Limb (tissue), 2 donors: ENCODE measurements at regions not wholly inside any gene's neighbourhood (a gene's known extent, or its start where the extent isn't known, plus 50 kb on each side); places are given as distances from the start of the nearest gene placed in this dataset.
"Not testable (repeated sequence)": the region's sequence is repeated elsewhere in the genome, so short reads cannot be mapped to it uniquely, and the experiment has no call there.

ENCODE experiments used
- DNase-seq, 2 donors: peaks; one replicate each; pipeline ENCODE4 v3.0.0-alpha.2; 2016; ENCODE audit errors: extremely low spot score in 2 of 2

GRCh38 chr2:16973586-16974286 is 308.1 kb upstream of the CYRIA start:
- no peak for DNase-seq

GRCh38 chr2:16972276-16972675 is 306.6 kb upstream of the CYRIA start:
- DNase-seq = no peak

DNA sequence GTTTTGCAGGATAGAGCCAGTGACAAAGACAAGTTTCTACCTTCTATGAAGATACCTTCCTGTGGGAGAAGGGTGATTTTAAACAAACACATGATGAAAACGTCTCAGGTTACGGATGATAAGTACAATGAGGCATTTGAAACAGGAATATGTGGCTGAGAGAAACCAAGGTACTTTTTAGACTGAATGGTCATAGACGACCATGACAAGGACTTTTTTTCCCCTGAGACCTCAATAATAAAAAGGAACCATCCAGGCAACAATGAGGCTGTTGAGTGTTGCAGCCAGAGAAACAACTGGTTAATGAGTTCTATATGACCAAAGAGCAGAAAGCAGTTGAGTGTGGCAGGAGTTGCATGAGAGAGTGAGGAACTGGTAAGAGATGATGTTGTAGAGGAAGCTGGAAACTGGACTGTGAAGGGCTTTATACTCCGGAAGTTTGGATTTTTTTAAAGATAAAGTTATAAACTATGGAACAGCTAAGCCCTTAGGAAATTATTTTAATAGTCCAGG is 306.1 kb upstream of the CYRIA start:
- DNase-seq = no peak

DNA sequence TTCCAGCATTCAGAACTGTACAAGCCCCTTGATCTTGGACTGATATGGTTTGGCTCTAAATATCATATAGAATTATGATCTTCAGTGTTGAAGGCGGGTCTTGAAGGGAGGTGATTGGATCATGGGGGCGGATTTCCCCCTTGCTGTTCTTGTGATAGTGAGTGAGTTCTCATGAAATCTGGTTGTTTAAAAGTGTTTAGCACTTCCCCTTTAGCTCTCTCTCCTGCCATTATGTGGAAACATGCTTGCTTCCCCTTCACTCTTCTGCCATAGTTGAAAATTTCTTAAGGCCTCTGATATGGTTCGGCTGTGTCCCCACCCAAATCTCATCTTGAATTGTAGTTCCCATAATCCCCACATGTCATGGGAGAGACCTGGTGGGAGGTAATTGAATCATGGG is 305.3 kb upstream of the CYRIA start:
- DNase-seq = not testable (repeated sequence)

GRCh38 chr2:16962505-16962904 is 296.9 kb upstream of the CYRIA start:
- no peak for DNase-seq

- no peak for DNase-seq
Measured at GRCh38 chr2:16960579-16960978, 294.9 kb upstream of the CYRIA start.

- no peak for DNase-seq
Measured at GRCh38 chr2:16958266-16958665, 292.6 kb upstream of the CYRIA start.

DNA sequence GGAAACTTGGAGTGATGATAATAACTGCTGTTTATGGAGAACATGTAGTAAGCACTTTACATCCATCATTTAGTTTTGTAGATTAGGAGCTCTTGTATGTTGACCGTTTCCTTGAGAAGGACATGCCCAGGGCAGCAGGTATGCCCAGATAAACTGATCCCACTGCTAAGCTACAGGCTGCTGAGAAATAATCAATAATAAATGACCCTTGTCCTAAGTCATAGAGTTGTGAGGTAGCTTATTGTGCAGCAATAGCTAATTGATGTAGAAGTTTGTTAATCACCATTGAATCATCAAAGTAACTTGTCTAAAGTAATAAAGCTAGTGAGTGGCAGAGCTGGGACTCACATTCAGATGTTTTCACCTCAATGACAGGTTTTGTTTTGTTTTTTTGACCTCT is 287.2 kb upstream of the CYRIA start:
- no peak for DNase-seq

DNA sequence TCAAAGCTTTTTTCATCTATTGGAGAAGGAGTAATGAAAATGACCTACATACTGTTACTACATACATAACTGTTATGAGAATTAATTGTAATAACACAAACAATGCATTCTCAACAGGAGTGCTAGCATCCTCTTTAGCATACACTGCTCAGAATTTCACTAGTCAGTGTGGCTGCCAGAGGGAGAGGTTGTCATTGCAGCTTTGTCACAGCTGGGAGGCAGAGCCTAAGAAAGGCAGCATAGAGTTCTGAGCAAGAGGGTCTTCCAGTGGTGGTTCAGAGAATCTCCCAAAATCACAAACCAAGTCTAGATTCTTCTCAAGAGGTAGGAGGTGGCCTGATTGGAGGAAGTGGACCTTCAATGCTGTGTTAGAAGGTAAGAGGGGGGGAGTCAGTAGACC is 286.7 kb upstream of the CYRIA start:
- DNase-seq = no peak

DNA sequence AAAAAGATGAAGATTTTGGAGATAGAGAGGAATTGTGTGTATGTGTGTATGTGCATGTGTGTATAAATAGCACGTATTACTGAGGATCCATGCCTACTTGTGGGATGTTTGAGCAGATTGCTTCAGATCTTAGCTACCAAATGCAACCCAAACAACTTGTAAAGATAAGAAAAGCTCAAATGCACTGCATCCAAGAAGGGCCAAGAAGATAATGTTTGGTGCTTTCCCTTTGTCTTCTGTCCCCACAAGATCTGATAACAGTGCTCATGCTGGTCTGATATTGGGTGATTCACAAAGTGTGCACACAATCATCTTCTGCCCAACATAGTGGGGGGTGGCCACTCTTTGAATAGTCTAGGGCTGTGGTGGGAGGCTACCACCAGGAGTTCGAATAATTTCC is 284.8 kb upstream of the CYRIA start:
- no peak for DNase-seq

DNA sequence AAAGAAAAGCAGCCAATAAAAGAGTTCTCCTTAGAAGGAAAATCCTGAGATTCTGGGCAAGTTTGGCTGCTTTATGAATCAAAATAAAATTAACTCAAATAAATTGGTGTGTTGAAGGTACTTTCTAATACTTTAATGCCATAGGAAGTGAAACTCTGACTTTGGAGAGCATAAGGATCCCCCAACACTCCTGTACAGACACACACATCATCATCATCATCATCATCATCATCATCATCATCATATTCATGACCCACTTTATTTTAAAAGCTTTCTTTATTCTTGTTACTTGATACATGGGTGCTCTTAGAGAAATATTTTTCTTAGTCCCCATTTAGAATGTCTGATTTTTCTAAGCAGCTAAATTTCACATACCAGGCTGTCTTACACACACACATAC is 283.1 kb upstream of the CYRIA start:
- DNase-seq = no peak

GRCh38 chr2:16948053-16948452 is 282.4 kb upstream of the CYRIA start:
- DNase-seq = no peak

DNA sequence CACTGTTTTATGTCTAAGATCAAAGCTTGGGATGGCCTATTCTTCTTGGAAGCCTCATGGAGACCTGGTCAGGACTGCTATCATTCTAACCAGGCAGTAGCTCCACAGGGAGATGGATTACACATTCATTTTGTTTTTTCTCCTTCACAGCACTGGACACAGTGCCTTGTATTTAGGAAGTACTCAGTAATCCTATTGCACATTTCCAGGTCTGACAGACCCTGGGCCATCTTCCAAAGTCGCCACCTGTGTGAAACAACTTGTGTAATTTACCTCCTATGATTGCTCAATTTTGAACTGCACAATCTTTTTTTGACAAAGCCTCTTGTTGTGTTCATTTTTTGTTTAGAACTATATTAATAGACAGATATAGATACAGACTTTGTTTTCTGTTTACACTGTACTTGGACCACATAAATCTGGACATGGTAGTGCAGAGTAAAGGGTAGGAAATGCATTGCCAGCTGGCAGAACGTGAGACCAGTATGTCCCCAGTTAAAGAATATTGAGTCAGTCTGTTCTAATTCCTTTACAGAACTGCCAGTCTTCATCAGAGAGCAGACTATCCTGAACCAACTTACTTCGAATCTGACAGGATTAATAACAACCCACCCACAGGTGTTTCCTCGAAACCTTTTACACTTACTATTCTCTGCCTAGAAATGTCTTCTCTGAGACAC is 277.8 kb upstream of the CYRIA start:
- no peak for DNase-seq

- no peak for DNase-seq
Measured at GRCh38 chr2:16940214-16940613, 274.6 kb upstream of the CYRIA start.

DNA sequence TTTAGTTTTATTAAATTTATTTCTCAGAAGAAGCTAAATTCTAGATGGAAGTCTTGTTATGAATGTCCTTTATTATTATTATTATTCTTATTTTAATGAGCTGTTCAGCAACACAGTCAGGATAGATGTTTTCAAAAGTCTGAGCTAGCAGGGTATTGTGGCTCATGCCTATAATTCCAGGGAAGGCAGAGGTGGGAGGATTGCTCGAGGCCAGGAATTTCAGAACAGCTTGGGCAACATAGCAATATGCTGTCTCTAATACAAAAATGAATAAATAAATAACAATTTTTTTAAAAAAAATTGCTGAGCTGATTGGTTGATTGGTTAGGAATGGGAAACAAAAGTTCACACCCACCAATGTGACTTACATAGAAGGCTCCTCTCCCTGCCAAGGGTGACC is 274.1 kb upstream of the CYRIA start:
- no peak for DNase-seq

GRCh38 chr2:16933355-16933754 is 267.7 kb upstream of the CYRIA start:
- DNase-seq = no peak

- no peak for DNase-seq
Measured at GRCh38 chr2:16932826-16933225, 267.2 kb upstream of the CYRIA start.

- no peak for DNase-seq
Measured at GRCh38 chr2:16931441-16931840, 265.8 kb upstream of the CYRIA start.

GRCh38 chr2:16927398-16927797 is 261.8 kb upstream of the CYRIA start:
- no peak for DNase-seq

DNA sequence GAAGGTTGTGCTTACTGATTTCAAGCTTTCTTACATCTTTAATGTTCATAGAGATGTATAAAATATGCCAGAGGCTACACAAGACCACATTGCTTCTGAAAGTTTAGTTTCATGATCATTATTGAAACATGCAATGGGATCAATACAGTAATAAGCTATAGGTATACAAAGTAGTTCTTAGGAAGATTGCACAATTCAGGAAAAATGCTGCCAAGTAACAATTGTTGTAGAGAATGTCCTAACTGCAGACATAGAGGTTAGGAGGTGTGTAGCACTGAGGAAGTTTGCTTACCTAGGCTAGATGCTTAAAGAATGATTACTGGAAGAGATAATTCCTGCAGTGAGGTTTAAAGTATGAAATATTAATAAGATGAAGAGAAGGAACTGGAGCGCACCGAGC is 259.5 kb upstream of the CYRIA start:
- DNase-seq = no peak

DNA sequence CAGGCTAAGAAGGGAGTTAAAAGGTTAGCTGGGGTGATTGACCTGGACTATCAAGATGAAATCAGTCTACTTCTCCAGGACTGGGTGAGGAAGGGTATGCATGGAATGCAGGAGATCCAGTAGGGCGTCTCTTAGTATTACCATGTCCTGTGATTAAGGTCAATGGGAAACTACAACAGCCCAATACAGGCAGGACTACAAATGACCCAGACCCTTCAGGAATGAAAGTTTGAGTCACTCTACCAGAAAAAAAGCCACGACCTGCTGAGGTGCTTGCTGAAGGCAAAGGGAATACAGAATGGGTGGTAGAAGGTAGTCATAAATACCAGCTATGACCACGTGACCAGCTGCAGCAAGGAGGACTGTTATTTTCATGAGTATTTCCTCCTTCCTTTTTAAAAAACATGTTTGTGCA is 249.7 kb upstream of the CYRIA start:
- not testable (repeated sequence) for DNase-seq

GRCh38 chr2:16911746-16912145 is 246.1 kb upstream of the CYRIA start:
- no peak for DNase-seq

GRCh38 chr2:16908656-16909055 is 243.0 kb upstream of the CYRIA start:
- no peak for DNase-seq
